ENCODE measurements at regions not wholly inside any gene's neighbourhood (a gene's known extent, or its start where the extent isn't known, plus 50 kb on each side); places are given as distances from the start of the nearest gene placed in this dataset.

DNA sequence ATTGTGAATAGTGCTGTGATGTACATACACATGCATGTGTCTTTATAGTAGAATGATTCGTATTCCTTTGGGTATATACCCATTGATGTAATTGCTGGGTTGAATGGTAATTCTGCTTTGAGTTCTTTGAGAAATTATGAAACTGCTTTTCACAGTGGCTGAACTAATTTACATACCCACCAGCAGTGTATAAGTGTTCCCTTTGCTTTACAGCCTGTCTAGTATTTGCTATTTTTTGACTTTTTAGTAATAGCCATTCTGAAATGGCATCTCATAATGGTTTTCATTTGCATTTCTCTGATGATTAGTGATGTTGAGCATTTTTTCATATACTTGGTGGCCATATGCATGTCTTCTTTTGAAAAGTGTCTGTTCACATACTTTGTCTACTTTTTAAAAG is 54.5 kb upstream of the FAM78B start:
- Histone ChIP-seq H3K4me1 (ENCODE audit: control insufficient read depth, insufficient read depth, low read length) (no peaks in the 10 kb centered on the region), H3K36me3 (ENCODE audit: control insufficient read depth, insufficient read depth, low read length) (no peaks in the 10 kb centered on the region), H3K27me3 (ENCODE audit: control insufficient read depth, insufficient read depth, low read length) (no peaks in the 10 kb centered on the region), H3K27ac (ENCODE audit: low read length) (no peak overlapping the region), H3K4me3 (ENCODE audit: low read length) (no peak overlapping the region), H3K9me3 (ENCODE audit: control insufficient read depth, insufficient read depth, low read length) (no peaks in the 10 kb centered on the region)
- no CpG with 5 or more reads among the region's 1 CpG for WGBS (ENCODE audit: insufficient coverage, insufficient read length)
- no peak for DNase-seq (ENCODE audit: low read depth, low spot score)

DNA sequence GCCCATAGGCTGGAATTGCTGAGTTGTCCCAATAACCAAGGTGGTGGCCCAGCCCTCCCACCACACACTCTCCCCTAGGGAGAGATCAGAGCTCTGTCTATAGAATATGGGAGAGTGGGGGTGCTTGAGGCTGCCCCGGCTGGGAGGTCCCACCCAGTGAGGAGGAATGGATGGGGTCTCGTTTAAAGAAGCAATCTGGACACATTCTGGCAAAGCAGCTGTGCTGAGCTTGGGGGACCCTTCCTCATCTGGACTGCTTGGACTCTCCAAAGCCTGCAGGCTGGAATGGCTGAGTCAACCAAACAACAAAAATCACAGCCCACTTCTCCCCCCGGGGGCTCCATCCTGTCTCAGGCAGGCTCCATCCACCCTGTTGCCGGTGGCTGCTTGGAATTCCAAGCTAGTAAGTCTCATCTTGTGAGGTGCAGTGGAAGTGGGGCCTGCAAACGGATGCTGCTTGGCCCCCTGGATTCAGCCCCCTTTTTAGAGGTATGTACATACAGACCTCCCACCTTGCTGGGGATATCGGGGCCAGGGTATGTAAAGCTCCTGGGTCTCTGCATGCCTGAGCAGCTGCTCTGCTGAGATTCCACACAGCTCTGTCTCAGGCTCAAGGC is 67.1 kb upstream of the FAM78B start:
- no peak for DNase-seq (ENCODE audit: low read depth, low spot score)
- H3K36me3 ChIP-seq (ENCODE audit: control insufficient read depth, insufficient read depth, low read length), result no peaks in the 10 kb centered on the region
- H3K27ac ChIP-seq (ENCODE audit: low read length), result no peak overlapping the region
- no peaks in the 10 kb centered on the region for H3K9me3 ChIP-seq (ENCODE audit: control insufficient read depth, insufficient read depth, low read length)
- no peaks in the 10 kb centered on the region for H3K27me3 ChIP-seq (ENCODE audit: control insufficient read depth, insufficient read depth, low read length)
- no CpG with 5 or more reads among the region's 6 CpGs for WGBS (ENCODE audit: insufficient coverage, insufficient read length)
- H3K4me1 ChIP-seq (ENCODE audit: control insufficient read depth, insufficient read depth, low read length), result no peaks in the 10 kb centered on the region
- H3K4me3 ChIP-seq (ENCODE audit: low read length), result no peak overlapping the region

DNA sequence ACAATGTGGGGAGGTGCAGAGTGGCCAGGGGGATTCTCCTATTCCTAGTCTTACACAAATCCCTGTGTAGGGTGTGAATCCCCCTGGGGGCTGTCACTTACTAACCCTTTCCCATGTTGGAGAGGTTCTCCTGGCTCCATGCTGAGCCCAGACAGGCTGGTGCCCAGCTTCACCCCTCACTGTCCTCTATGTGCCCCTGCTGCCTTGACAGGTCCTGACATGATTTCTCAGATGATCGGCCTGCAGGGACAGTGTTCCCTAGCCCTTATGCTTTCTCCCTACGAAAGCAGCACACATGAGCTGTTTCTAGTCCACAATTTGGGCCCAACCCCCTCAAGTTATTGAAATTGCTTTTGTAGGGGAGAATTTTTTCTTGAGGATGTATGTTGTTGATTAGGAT is 68.9 kb upstream of the FAM78B start:
- no peaks in the 10 kb centered on the region for H3K36me3 ChIP-seq (ENCODE audit: control insufficient read depth, insufficient read depth, low read length)
- H3K27ac ChIP-seq (ENCODE audit: low read length), result no peak overlapping the region
- H3K9me3 ChIP-seq (ENCODE audit: control insufficient read depth, insufficient read depth, low read length), result no peaks in the 10 kb centered on the region
- DNase-seq (ENCODE audit: low read depth, low spot score), result no peak
- no peaks in the 10 kb centered on the region for H3K27me3 ChIP-seq (ENCODE audit: control insufficient read depth, insufficient read depth, low read length)
- no peaks in the 10 kb centered on the region for H3K4me1 ChIP-seq (ENCODE audit: control insufficient read depth, insufficient read depth, low read length)
- H3K4me3 ChIP-seq (ENCODE audit: low read length), result no peak overlapping the region
- no CpG with 5 or more reads among the region's 2 CpGs for WGBS (ENCODE audit: insufficient coverage, insufficient read length)

DNA sequence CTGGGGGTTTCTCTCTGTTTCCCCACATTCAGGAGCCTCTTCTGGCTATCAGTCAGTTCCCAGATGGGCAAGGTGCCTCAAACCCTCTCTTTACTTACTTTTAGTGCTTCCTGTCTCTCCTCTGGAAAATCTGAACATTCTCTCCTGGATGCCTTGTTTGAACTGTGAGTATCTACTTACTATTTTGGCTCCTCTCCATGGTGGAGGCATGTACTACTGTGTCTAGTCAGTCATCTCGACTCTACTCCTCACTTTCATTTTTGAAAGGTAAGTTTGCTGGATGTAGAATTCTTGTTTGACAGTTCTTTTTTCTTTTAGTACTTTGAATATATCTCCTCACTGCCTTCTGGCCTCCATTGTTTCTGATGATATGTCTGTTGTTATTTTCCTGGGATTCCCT is 70.9 kb upstream of the FAM78B start:
- Histone ChIP-seq H3K27ac (ENCODE audit: low read length) (no peak overlapping the region), H3K4me1 (ENCODE audit: control insufficient read depth, insufficient read depth, low read length) (no peaks in the 10 kb centered on the region), H3K4me3 (ENCODE audit: low read length) (no peak overlapping the region), H3K27me3 (ENCODE audit: control insufficient read depth, insufficient read depth, low read length) (no peaks in the 10 kb centered on the region), H3K9me3 (ENCODE audit: control insufficient read depth, insufficient read depth, low read length) (no peaks in the 10 kb centered on the region), H3K36me3 (ENCODE audit: control insufficient read depth, insufficient read depth, low read length) (no peaks in the 10 kb centered on the region)
- no peak for DNase-seq (ENCODE audit: low read depth, low spot score)
- WGBS (ENCODE audit: insufficient coverage, insufficient read length), result no CpG with 5 or more reads among the region's 1 CpG

DNA sequence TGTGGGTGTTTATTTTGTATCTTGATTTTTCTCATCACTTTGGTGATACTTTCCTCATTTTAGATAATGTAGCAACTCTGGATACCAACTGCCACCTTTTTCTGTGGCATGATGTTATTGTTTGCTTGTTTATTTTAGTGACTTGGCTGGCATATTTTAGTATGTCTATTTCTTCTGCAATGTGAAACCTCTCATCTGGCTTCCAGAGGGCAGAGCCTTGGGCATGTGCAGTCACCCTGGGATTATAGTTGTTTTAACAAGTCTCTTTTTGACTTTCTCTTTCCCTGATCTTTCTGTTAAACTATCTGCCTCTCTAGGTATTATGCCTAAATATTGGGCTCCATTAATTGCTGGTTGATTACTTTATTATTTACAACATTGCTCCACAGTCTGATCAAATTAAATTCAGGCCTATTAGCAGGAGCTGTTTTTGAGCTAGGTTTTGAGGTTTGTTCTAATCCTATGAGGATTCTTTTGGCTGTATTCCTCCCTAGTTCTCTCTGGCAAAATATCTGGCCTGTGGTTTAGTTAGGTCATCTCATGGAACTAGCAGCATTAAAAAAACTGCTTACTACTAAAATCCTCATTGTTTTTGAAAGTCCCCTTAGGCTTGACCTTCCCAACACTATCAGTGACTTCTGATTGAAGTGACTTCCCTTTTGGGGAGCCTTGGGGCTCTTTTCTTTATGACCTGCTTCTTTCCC is 86.4 kb upstream of the FAM78B start:
- Histone ChIP-seq H3K36me3 (ENCODE audit: control insufficient read depth, insufficient read depth, low read length) (no peaks in the 10 kb centered on the region), H3K27ac (ENCODE audit: low read length) (no peak overlapping the region), H3K4me1 (ENCODE audit: control insufficient read depth, insufficient read depth, low read length) (no peaks in the 10 kb centered on the region), H3K27me3 (ENCODE audit: control insufficient read depth, insufficient read depth, low read length) (no peaks in the 10 kb centered on the region), H3K9me3 (ENCODE audit: control insufficient read depth, insufficient read depth, low read length) (no peaks in the 10 kb centered on the region), H3K4me3 (ENCODE audit: low read length) (no peak overlapping the region)
- DNase-seq (ENCODE audit: low read depth, low spot score), result no peak

DNA sequence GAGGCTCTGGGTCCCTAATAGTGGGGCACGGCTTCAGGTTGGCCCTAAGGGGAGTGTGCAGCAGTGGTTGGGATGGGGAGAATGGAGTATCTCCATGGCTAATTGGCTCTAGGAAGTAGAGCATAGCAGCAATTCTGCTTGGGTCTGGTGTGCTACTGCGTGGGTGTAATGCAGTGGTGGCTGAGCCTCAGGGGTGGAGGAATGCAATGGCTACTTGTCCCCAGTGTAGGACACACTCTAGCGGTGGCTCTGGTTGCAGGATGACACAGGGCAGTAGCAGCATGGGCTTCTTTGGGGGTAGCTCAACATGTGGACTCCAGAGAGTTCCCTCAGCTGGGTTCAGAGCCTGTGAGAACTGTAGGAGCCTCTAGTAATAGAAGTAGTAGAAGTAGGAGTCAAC is 91.2 kb upstream of the FAM78B start:
- Histone ChIP-seq H3K9me3 (ENCODE audit: control insufficient read depth, insufficient read depth, low read length) (no peaks in the 10 kb centered on the region), H3K27me3 (ENCODE audit: control insufficient read depth, insufficient read depth, low read length) (no peaks in the 10 kb centered on the region), H3K27ac (ENCODE audit: low read length) (no peak overlapping the region), H3K4me3 (ENCODE audit: low read length) (no peak overlapping the region), H3K36me3 (ENCODE audit: control insufficient read depth, insufficient read depth, low read length) (no peaks in the 10 kb centered on the region), H3K4me1 (ENCODE audit: control insufficient read depth, insufficient read depth, low read length) (no peaks in the 10 kb centered on the region)
- no peak for DNase-seq (ENCODE audit: low read depth, low spot score)
- WGBS (ENCODE audit: insufficient coverage, insufficient read length), result no CpG with 5 or more reads among the region's 3 CpGs

GRCh38 chr1:166261511-166261910 is 94.7 kb upstream of the FAM78B start:
- Histone ChIP-seq H3K36me3 (ENCODE audit: control insufficient read depth, insufficient read depth, low read length) (no peaks in the 10 kb centered on the region), H3K4me1 (ENCODE audit: control insufficient read depth, insufficient read depth, low read length) (no peaks in the 10 kb centered on the region), H3K27me3 (ENCODE audit: control insufficient read depth, insufficient read depth, low read length) (no peaks in the 10 kb centered on the region), H3K27ac (ENCODE audit: low read length) (no peak overlapping the region), H3K9me3 (ENCODE audit: control insufficient read depth, insufficient read depth, low read length) (no peaks in the 10 kb centered on the region), H3K4me3 (ENCODE audit: low read length) (no peak overlapping the region)
- no CpG with 5 or more reads among the region's 3 CpGs for WGBS (ENCODE audit: insufficient coverage, insufficient read length)
- no peak for DNase-seq (ENCODE audit: low read depth, low spot score)

GRCh38 chr1:166270476-166271150 is 103.8 kb upstream of the FAM78B start:
- no peaks in the 10 kb centered on the region for H3K9me3 ChIP-seq (ENCODE audit: control insufficient read depth, insufficient read depth, low read length)
- peaks cover 2% of the 10 kb centered on the region; the same call in 1 of the 2 replicates for H3K4me1 ChIP-seq (ENCODE audit: control insufficient read depth, insufficient read depth, low read length)
- no peaks in the 10 kb centered on the region for H3K27me3 ChIP-seq (ENCODE audit: control insufficient read depth, insufficient read depth, low read length)
- H3K36me3 ChIP-seq (ENCODE audit: control insufficient read depth, insufficient read depth, low read length), result no peaks in the 10 kb centered on the region
- H3K27ac ChIP-seq (ENCODE audit: low read length), result no peak overlapping the region
- no peak overlapping the region for H3K4me3 ChIP-seq (ENCODE audit: low read length)
- no CpG with 5 or more reads among the region's 2 CpGs for WGBS (ENCODE audit: insufficient coverage, insufficient read length)
- no peak for DNase-seq (ENCODE audit: low read depth, low spot score)

GRCh38 chr1:166271151-166271538 is 104.3 kb upstream of the FAM78B start:
- Histone ChIP-seq H3K27me3 (ENCODE audit: control insufficient read depth, insufficient read depth, low read length) (no peaks in the 10 kb centered on the region), H3K9me3 (ENCODE audit: control insufficient read depth, insufficient read depth, low read length) (no peaks in the 10 kb centered on the region), H3K27ac (ENCODE audit: low read length) (no peak overlapping the region), H3K36me3 (ENCODE audit: control insufficient read depth, insufficient read depth, low read length) (no peaks in the 10 kb centered on the region), H3K4me3 (ENCODE audit: low read length) (no peak overlapping the region), H3K4me1 (ENCODE audit: control insufficient read depth, insufficient read depth, low read length) (peaks cover 2% of the 10 kb centered on the region; the same call in 1 of the 2 replicates)
- WGBS (ENCODE audit: insufficient coverage, insufficient read length), result no CpG with 5 or more reads among the region's 1 CpG
- DNase-seq (ENCODE audit: low read depth, low spot score), result no peak

- WGBS (ENCODE audit: insufficient coverage, insufficient read length), result no CpG with 5 or more reads among the region's 1 CpG
- H3K4me3 ChIP-seq (ENCODE audit: low read length), result no peak overlapping the region
- no peaks in the 10 kb centered on the region for H3K36me3 ChIP-seq (ENCODE audit: control insufficient read depth, insufficient read depth, low read length)
- H3K4me1 ChIP-seq (ENCODE audit: control insufficient read depth, insufficient read depth, low read length), result peaks cover 2% of the 10 kb centered on the region; the same call in 1 of the 2 replicates
- no peaks in the 10 kb centered on the region for H3K27me3 ChIP-seq (ENCODE audit: control insufficient read depth, insufficient read depth, low read length)
- no peak for DNase-seq (ENCODE audit: low read depth, low spot score)
- H3K9me3 ChIP-seq (ENCODE audit: control insufficient read depth, insufficient read depth, low read length), result no peaks in the 10 kb centered on the region
- H3K27ac ChIP-seq (ENCODE audit: low read length), result no peak overlapping the region
These were observed 105.4 kb upstream of the FAM78B start for GRCh38 chr1:166272155-166272554.

DNA sequence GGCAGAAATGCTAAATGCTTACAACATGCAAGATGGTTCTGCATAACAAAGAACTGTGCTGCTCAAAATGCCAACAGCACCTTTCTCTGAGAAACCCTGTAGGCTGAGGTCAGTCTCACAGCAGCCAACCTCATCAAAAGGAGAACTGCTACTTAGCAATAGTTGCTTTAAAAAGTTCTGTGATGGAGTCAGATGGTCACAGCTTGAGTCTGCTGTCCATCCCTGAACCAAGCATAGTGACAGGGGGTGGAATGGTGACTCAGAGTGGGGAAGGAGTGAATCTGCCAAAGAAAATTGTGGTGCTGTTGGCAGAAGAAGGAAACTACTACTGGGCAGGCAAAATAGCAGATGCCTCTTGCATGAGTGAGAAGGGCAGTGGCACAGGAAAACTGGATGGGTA is 106.0 kb upstream of the FAM78B start:
- no peak for DNase-seq (ENCODE audit: low read depth, low spot score)
- peaks cover 2% of the 10 kb centered on the region; the same call in 1 of the 2 replicates for H3K4me1 ChIP-seq (ENCODE audit: control insufficient read depth, insufficient read depth, low read length)
- H3K9me3 ChIP-seq (ENCODE audit: control insufficient read depth, insufficient read depth, low read length), result no peaks in the 10 kb centered on the region
- H3K27me3 ChIP-seq (ENCODE audit: control insufficient read depth, insufficient read depth, low read length), result no peaks in the 10 kb centered on the region
- no peak overlapping the region for H3K27ac ChIP-seq (ENCODE audit: low read length)
- no peak overlapping the region for H3K4me3 ChIP-seq (ENCODE audit: low read length)
- H3K36me3 ChIP-seq (ENCODE audit: control insufficient read depth, insufficient read depth, low read length), result no peaks in the 10 kb centered on the region
